Activated T-cell treated with anti-CD3 and anti-CD28 coated beads, Interleukin-2, amount 50 U/mL, for 72 hours (primary cell): ENCODE measurements at regions not wholly inside any gene's neighbourhood (a gene's known extent, or its start where the extent isn't known, plus 50 kb on each side); places are given as distances from the start of the nearest gene placed in this dataset.
A peak's percentile ranks its signal among the peaks of the same experiment; 100 is the strongest.

Source experiments
- ATAC-seq, 2 donors: fragments of 150-1000 bp; cut with Tn5 transposase; replicated peaks in 1 of 2; 2 replicates each; pipeline ENCODE4 v1.10.0; 2021; ENCODE audit warnings: moderate library complexity in 2 of 2, mild to moderate bottlenecking in 1 of 2
- DNase-seq, 2 donors: peaks; one replicate each; pipeline ENCODE4 v3.0.0; 2021 to 2022; ENCODE audit warnings: mixed read lengths in 1 of 2
- H3K27ac Mint-ChIP-seq: one replicate; pipeline ENCODE4 v1.8.0; 2022; ENCODE audit warnings: mild to moderate bottlenecking, moderate library complexity, mixed read lengths
- H3K27me3 Mint-ChIP-seq: one replicate; pipeline ENCODE4 v1.8.0; 2022; ENCODE audit warnings: low read depth, mixed read lengths
- H3K36me3 Mint-ChIP-seq, 2 donors: one replicate each; pipeline ENCODE4 v1.8.0; 2022; ENCODE audit warnings: mixed read lengths in 2 of 2, mild to moderate bottlenecking in 1 of 2; ENCODE audit not compliant: insufficient read depth in 2 of 2
- H3K4me1 Mint-ChIP-seq: one replicate; pipeline ENCODE4 v1.8.0; 2022; ENCODE audit warnings: low read depth, mixed read lengths
- H3K4me3 Mint-ChIP-seq, 2 donors: one replicate each; pipeline ENCODE4 v1.8.0; 2022; ENCODE audit warnings: mild to moderate bottlenecking in 2 of 2, mixed read lengths in 2 of 2, moderate library complexity in 2 of 2
- H3K9me3 Mint-ChIP-seq, 2 donors: one replicate each; pipeline ENCODE4 v1.8.0; 2022; ENCODE audit warnings: mixed read lengths in 2 of 2

DNA sequence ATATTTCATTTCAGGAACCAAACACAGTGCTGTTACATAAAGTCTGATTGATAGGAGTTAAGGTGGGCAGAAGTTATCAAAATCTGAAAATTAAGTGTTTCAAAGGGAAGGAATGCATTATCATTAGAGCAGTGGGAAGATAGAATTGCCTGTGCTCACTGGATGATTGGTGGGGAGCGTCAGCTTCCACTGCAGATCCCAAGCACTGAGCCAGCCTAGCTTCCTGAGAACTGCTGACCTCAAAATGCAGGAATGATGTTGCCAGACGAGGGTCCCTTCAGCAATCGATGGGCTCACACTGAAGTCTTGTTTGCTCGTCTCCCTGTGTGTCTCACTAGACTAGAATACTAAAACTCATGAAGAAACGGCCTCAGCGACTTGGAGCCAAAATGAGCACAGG is 110.0 kb upstream of the PHACTR1 start:
- H3K4me1 Mint-ChIP-seq: no peaks in the 10 kb centered on the region
- no peak overlapping the region for H3K27ac Mint-ChIP-seq
- no peak overlapping the region for H3K4me3 Mint-ChIP-seq
- DNase-seq: no peak
- no peak for ATAC-seq
- H3K36me3 Mint-ChIP-seq: no peaks in the 10 kb centered on the region
- peaks cover 55% of the 10 kb centered on the region for H3K27me3 Mint-ChIP-seq
- H3K9me3 Mint-ChIP-seq: no peaks in the 10 kb centered on the region

DNA sequence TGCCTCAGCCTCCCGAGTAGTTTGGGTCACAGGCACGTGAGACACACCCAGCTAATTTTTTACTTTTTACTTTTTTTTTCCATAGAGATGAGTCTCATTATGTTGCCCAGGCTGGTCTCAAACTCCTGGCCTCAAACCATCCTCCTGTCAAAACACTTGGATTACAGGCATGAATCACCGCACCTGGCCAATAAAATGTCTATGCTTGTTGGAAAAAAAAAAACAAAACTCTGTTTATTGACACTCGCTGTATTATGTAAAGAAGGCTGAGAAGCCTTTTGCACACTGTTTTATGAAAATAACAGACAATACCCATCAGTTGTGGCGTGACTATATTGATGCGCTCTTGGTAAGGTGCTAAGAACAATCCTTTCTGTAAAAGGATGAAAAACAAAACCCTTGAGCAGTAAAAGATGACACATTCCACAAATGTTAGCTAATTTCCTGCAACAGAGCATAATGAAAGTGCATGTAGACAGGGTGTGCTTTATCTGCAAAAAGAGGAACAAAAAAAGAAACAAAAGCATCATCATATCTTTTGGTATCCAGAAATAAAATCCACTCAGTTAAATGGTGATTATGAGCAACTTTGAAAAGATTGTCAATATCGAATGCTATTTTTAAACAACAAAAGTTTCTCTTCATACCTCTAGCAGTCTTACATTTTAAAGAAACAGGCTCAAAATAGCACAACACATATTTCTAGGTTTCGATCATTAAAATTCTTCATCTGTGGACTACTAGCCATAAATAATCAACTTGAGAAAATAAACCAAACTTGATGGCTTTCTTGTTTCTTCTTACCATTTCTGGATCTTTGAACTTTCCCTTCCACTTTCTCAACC is 108.3 kb upstream of the PHACTR1 start:
- Mint-ChIP-seq H3K27me3 (peaks cover 61% of the 10 kb centered on the region), H3K4me1 (no peaks in the 10 kb centered on the region), H3K27ac (no peak overlapping the region), H3K9me3 (no peaks in the 10 kb centered on the region), H3K36me3 (no peaks in the 10 kb centered on the region), H3K4me3 (peak overlapping the region in 1 of 2 donors; percentile 46)
- DNase-seq (no peak), ATAC-seq (peak; percentile 55 to 86)

DNA sequence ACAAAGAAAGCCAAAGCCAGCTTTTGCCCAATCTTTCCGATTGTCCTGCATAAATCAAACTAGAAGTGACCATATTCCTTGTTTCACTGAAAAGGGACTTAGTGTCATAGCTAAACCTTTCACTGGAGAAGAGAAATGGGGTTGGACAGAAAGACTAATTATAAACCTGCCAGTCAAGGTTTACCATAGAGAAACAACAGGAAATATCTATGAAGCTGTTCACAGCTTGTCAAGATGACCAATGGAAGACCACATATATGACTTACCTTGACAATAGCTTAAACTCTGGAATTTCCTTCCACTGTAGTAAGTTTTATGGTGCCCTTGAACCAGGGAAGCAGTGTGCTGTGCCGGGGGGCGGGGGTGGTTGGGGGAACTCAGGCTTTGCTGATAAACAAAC is 107.7 kb upstream of the PHACTR1 start:
- DNase-seq (no peak), ATAC-seq (no peak)
- Mint-ChIP-seq H3K27me3 (peaks cover 54% of the 10 kb centered on the region), H3K4me1 (no peaks in the 10 kb centered on the region), H3K9me3 (no peaks in the 10 kb centered on the region), H3K4me3 (peak overlapping the region in 1 of 2 donors; percentile 46), H3K27ac (no peak overlapping the region), H3K36me3 (no peaks in the 10 kb centered on the region)

DNA sequence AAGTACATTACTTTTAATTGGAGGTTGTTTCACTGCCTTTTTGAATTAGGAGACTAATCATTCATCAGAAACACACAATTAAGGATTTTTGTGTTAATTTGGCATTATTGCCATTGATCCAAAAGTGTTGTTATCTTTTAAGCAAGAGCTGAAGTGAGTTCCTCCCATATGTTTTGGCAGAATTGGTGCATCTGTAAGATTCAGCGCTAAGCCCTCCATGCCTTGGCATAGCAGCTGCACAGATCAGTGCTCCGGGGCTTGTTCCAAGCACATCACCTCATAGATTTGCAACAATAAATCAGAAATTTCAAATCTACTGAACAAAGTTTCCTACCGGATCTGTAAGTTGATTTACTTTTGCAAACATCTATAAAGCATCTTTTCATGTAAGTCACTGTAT is 106.8 kb upstream of the PHACTR1 start:
- H3K36me3 Mint-ChIP-seq: no peaks in the 10 kb centered on the region

DNA sequence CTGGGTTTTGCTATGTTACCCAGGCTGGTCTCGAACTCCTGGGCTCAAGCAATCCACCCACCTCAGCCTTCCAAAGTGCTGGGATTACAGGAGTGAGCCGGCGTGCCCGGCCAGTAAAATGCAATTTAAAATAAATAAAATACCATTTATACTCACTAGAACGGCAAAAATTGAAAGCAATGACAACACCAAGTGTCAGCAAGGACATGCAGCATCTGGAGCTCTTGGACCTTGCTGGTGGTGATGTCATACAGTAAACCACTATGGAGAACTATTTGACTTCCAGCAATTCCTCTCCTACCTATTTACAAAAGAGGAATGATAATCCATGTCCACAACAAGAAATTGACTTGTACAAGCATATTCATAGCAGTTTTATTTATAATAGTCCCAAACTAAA is 105.7 kb upstream of the PHACTR1 start:
- no peaks in the 10 kb centered on the region for H3K4me1 Mint-ChIP-seq
- no peaks in the 10 kb centered on the region for H3K9me3 Mint-ChIP-seq
- H3K36me3 Mint-ChIP-seq: no peaks in the 10 kb centered on the region

More for the DNA sequence above, 106.8 kb upstream of the PHACTR1 start:
- no peak overlapping the region for H3K4me3 Mint-ChIP-seq
- no peak for DNase-seq
- peaks cover 53% of the 10 kb centered on the region for H3K27me3 Mint-ChIP-seq
- no peak overlapping the region for H3K27ac Mint-ChIP-seq
- no peaks in the 10 kb centered on the region for H3K4me1 Mint-ChIP-seq
- ATAC-seq: no peak
- no peaks in the 10 kb centered on the region for H3K9me3 Mint-ChIP-seq

DNA sequence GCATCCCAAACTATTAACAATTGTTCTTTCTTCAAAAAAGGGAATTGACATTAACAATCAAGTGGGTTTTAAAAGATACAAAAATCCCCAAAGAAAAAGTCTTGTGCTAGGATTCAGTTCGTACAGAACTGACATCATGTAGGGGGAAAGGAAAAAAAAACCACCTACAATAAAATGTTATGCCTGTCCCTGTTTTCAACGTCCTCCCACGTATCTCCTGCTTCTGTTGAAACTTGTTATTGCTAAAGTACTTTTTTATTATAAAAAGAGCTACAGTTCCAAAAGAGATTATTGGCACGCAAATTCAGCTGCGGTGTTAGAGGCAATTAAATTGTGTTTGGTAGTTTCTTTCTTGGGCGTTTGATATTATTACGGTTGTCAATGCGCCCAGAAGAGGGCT is 102.8 kb upstream of the PHACTR1 start:
- no peaks in the 10 kb centered on the region for H3K4me1 Mint-ChIP-seq
- H3K27ac Mint-ChIP-seq: no peak overlapping the region
- ATAC-seq (no peak), DNase-seq (no peak)
- no peaks in the 10 kb centered on the region for H3K36me3 Mint-ChIP-seq
- peaks cover 31% of the 10 kb centered on the region for H3K27me3 Mint-ChIP-seq
- H3K9me3 Mint-ChIP-seq: no peaks in the 10 kb centered on the region
- H3K4me3 Mint-ChIP-seq: no peak overlapping the region

More for the DNA sequence above, 105.7 kb upstream of the PHACTR1 start:
- H3K4me3 Mint-ChIP-seq: no peak overlapping the region
- no peak for DNase-seq
- no peak overlapping the region for H3K27ac Mint-ChIP-seq
- ATAC-seq: no peak
- H3K27me3 Mint-ChIP-seq: peaks cover 50% of the 10 kb centered on the region

DNA sequence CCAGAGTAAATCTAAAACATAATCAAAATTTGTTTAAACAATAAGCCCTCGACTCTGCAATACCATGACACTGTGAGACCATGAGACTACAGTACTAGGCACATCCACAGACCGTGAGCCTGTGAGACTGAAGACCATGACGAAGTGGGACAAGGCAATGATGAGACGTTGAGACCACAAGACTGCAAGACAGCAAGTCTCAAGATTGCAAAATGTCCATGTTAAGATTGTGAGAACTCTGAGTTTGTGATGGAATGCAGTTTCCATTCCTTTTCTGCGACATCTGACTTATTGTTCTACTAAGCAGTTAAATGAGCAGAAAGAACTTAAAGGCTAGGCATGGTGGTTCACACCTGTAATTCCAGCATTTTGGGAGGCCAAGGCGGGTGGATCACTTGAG is 102.1 kb upstream of the PHACTR1 start:
- peaks cover 27% of the 10 kb centered on the region for H3K27me3 Mint-ChIP-seq
- no peaks in the 10 kb centered on the region for H3K9me3 Mint-ChIP-seq
- no peak overlapping the region for H3K27ac Mint-ChIP-seq
- H3K36me3 Mint-ChIP-seq: no peaks in the 10 kb centered on the region
- DNase-seq: no peak
- ATAC-seq: no peak
- no peaks in the 10 kb centered on the region for H3K4me1 Mint-ChIP-seq
- H3K4me3 Mint-ChIP-seq: no peak overlapping the region

DNA sequence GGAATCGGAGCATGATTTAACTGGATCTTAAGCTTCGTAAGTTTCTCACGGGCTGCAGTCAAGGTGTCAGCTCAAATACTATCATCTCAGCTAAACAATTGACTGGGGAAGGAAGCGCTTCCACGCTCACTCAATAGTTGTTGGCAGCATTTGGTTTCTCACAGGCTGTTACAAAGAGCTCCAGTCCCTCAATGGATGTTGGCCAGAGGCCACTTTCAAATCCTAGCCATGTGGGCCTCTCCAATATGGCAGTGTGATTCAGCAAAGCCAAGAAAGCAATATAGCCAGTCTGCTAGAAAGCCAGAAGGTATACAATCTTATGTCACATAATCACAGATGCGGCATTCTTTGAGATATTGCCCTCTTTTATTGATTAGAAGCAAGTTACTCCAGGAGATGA is 98.3 kb upstream of the PHACTR1 start:
- H3K27ac Mint-ChIP-seq: no peak overlapping the region
- no peak for ATAC-seq
- H3K36me3 Mint-ChIP-seq: no peaks in the 10 kb centered on the region
- H3K4me1 Mint-ChIP-seq: no peaks in the 10 kb centered on the region
- no peaks in the 10 kb centered on the region for H3K9me3 Mint-ChIP-seq
- peaks cover 18% of the 10 kb centered on the region for H3K27me3 Mint-ChIP-seq
- DNase-seq: no peak
- no peak overlapping the region for H3K4me3 Mint-ChIP-seq

DNA sequence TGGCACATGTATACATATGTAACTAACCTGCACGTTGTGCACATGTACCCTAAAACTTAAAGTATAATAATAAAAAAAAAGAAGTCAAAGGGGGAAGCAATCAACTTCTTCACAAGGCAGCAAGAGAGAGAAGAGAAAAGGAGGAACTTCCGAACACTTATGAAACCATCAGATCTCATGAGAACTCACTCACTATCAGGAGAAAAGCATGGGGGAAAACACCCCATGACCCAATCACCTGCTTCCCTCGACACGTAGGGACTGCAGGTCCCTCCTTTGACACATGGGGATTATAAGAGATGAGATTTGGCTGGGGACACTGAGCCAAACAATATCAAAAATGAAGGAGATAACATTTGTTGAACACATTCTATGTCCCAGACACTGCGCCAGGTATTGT is 94.8 kb upstream of the PHACTR1 start:
- H3K4me3 Mint-ChIP-seq: no peak overlapping the region
- H3K4me1 Mint-ChIP-seq: no peaks in the 10 kb centered on the region
- no peak for ATAC-seq
- no peak overlapping the region for H3K27ac Mint-ChIP-seq
- H3K27me3 Mint-ChIP-seq: peaks cover 28% of the 10 kb centered on the region
- no peaks in the 10 kb centered on the region for H3K36me3 Mint-ChIP-seq
- H3K9me3 Mint-ChIP-seq: peaks cover 0 to 3% of the 10 kb centered on the region in 2 donors
- DNase-seq: no peak

DNA sequence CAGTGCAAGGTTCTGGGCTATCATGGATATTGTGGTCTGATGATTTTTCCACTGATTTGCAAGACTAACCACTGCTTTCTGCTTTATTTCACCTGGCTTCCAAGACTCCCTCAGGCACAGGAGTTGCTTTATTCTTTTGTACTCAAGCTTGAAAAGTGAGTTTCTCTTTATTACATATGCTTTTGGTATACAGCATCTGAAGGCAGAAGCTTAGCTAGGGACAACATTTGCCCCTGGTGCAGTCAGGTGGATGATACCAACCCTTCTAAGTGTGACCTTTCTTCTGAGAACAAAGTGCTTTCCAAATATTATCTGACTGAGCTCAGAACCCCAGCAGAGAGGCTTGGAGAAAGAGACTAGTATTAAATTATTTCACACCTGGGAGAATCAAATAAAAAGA is 94.0 kb upstream of the PHACTR1 start:
- DNase-seq (no peak), ATAC-seq (no peak)
- H3K36me3 Mint-ChIP-seq: no peaks in the 10 kb centered on the region
- no peak overlapping the region for H3K4me3 Mint-ChIP-seq
- no peaks in the 10 kb centered on the region for H3K4me1 Mint-ChIP-seq
- H3K27me3 Mint-ChIP-seq: peaks cover 28% of the 10 kb centered on the region
- no peak overlapping the region for H3K27ac Mint-ChIP-seq
- peaks cover 0 to 3% of the 10 kb centered on the region in 2 donors for H3K9me3 Mint-ChIP-seq

DNA sequence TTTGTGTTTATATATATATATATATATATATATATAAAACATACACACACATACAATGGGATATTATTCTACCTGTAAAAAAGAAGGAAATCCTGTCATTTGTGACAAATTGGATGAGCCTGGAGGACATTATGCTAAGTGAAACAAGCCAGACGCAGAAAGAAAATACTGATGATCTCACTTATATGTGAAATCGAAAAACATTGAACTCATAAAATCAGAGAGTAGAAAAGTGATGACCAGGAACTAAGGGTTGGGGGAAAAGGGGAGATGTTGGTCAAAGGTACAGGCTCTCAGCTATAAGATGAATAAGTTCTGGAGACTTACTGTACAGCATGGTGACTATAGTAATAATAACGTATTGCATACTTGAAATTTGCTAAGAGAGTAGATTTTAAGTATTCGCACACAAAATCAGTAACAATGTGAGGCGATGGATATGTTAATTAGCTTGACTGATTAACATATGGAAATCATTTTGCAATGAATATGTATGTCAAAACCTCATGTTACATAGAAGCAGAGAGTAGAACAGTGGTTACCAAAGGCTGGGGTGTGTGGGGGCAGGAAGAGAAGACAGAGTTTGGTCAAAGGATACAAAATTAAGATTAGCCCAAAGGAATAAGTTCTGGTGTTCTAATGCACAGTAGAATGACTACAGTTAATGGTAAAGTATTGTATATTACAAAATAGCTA is 92.3 kb upstream of the PHACTR1 start:
- Mint-ChIP-seq H3K27ac (no peak overlapping the region), H3K4me1 (no peaks in the 10 kb centered on the region), H3K4me3 (no peak overlapping the region), H3K9me3 (peaks cover 0 to 3% of the 10 kb centered on the region in 2 donors), H3K27me3 (peaks cover 32% of the 10 kb centered on the region), H3K36me3 (no peaks in the 10 kb centered on the region)
- ATAC-seq (no peak), DNase-seq (no peak)

DNA sequence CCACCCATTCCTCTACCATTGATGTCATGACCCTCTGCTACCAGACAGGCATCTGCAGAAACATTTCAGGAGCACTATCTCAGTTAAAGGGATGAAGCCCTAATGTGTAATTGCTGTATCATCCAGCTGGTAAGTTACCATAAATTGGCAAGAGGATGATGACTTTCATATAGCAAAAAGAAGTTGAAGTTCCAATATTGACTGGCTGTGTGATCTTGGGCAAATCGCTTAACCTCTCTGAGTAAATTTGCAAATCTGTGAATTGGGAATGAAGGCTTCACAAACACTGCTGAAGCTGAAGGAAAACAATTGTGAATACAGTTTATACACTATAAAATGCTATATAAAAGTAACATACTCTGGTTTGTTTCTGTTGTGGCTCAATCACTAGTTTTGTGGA is 89.5 kb upstream of the PHACTR1 start:
- Mint-ChIP-seq H3K27ac (no peak overlapping the region), H3K9me3 (peaks cover 0 to 3% of the 10 kb centered on the region in 2 donors), H3K27me3 (peaks cover 19% of the 10 kb centered on the region), H3K4me1 (no peaks in the 10 kb centered on the region), H3K4me3 (no peak overlapping the region), H3K36me3 (no peaks in the 10 kb centered on the region)
- ATAC-seq (no peak), DNase-seq (no peak)

DNA sequence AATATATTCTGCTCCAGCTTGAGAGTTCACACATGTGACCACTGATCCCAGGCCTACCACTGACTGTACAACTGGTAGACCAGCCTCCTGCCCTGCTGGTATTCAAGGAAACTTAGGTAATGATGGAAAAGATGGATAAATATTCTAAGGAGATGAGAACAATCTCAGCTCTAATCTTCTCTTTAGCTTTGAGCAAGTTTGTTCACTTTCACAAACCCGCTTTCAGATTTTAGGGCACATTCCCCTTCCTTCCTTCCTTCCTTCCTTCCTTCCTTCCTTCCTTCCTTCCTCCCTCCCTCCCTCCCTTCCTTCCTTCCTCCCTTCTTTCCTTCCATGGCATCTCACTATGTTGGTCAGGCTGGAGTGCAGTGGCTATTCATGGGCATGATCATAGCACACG is 88.2 kb upstream of the PHACTR1 start:
- no peak for ATAC-seq
- peaks cover 0 to 3% of the 10 kb centered on the region in 2 donors for H3K9me3 Mint-ChIP-seq
- peaks cover 20% of the 10 kb centered on the region for H3K27me3 Mint-ChIP-seq

More for the DNA sequence above, 88.2 kb upstream of the PHACTR1 start:
- no peak for DNase-seq
- Mint-ChIP-seq H3K36me3 (no peaks in the 10 kb centered on the region), H3K4me3 (no peak overlapping the region), H3K4me1 (no peaks in the 10 kb centered on the region), H3K27ac (no peak overlapping the region)
